A673 (cell line): ENCODE measurements at regions not wholly inside any gene's neighbourhood (a gene's known extent, or its start where the extent isn't known, plus 50 kb on each side); places are given as distances from the start of the nearest gene placed in this dataset.

Source experiments
- CTCF ChIP-seq: fragments of 300-800, 200-600 bp; sonication (generic); conservative IDR thresholded peaks from 2 replicates; pipeline ENCODE4 v1.5.1; 2017; ENCODE audit warnings: low read depth, mild to moderate bottlenecking, antibody characterized with exemption, low read length, moderate library complexity, mixed read lengths
- EZH2 ChIP-seq: fragments of 200-600 bp; sonication (generic); IDR thresholded peaks from 2 replicates; pipeline ENCODE4 v1.6.1; 2017; ENCODE audit warnings: borderline replicate concordance, low read depth, mild to moderate bottlenecking, mixed read lengths, antibody characterized with exemption, low read length; ENCODE audit not compliant: poor library complexity, severe bottlenecking

GRCh38 chr10:83897626-83898025, 241.7 kb upstream of the GHITM start:
- no peak for TF ChIP-seq CTCF
- TF ChIP-seq EZH2: no peak
